ENCODE measurements at regions not wholly inside any gene's neighbourhood (a gene's known extent, or its start where the extent isn't known, plus 50 kb on each side); places are given as distances from the start of the nearest gene placed in this dataset.
"Not testable (repeated sequence)": the region's sequence is repeated elsewhere in the genome, so short reads cannot be mapped to it uniquely, and the experiment has no call there.

- DNase-seq (ENCODE audit: low spot score): no peak
Observed at GRCh38 chr12:7591531-7591930, 74.2 kb downstream of the APOBEC1 start.

DNA sequence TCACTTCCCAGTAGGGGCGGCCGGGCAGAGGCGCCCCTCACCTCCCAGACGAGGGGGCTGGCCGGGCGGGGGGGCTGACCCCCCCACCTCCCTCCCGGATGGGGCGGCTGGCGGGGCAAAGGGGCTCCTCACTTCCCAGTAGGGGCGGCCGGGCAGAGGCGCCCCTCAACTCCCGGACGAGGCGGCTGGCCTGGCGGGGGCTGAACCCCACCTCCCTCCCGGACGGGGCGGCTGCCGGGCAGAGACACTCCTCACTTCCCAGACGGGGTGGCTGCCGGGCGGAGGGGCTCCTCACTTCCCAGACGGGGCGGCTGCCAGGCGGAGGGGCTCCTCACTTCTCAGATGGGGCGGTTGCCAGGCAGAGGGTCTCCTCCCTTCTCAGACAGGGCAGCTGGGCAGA lies 75.6 kb downstream of the APOBEC1 start:
- not testable (repeated sequence) for DNase-seq (ENCODE audit: low spot score)

DNA sequence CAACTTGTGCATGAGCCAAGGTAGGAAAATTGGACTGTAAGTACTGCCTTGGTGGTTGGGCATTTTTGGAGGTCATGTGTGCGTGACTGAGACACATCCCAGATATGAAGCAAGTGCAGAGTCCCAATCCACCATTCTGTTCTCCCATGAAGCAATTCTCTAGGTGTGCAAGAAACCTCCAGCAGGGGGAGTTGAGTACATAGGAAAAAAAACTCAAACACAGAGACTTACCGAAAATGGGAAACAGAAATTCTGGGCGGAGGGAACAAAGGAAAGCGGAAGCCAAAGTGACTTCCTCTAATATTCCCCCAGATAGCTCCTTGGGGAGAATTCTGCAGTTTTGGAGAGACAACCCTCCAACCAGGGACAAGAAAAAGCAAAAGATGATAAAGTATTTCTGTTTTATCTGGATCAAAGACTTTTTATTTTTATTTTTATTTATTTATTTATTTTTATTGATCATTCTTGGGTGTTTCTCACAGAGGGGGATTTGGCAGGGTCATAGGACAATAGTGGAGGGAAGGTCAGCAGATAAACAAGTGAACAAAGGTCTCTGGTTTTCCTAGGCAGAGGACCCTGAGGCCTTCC lies 76.9 kb downstream of the APOBEC1 start:
- peak; percentile 65 for DNase-seq (ENCODE audit: low spot score)

GRCh38 chr12:7584137-7584536 lies 80.6 kb upstream of the CD163 start:
- DNase-seq (ENCODE audit: low spot score): not testable (repeated sequence)

- DNase-seq (ENCODE audit: low spot score): no peak
Observed at GRCh38 chr12:7583471-7583870, 79.9 kb upstream of the CD163 start.

DNA sequence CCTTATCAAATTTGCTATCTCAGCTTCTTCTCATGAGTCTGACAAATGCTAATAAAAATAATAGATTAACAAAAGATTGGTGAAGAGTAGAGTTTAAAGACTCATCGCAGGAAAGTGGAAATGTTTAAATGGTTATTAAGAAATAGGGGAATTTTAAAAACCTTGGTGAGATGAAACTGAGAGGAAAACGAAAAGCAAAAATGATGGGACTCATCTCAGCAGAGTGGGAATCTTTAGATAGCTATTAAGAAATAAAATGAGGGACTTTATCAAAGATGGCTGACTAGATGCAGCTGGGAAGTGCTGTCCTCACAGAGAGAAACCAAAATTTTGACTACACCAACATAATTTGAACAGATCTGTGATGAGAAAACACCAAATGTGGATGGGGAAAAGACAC lies 79.2 kb upstream of the CD163 start:
- DNase-seq (ENCODE audit: low spot score): no peak

DNA sequence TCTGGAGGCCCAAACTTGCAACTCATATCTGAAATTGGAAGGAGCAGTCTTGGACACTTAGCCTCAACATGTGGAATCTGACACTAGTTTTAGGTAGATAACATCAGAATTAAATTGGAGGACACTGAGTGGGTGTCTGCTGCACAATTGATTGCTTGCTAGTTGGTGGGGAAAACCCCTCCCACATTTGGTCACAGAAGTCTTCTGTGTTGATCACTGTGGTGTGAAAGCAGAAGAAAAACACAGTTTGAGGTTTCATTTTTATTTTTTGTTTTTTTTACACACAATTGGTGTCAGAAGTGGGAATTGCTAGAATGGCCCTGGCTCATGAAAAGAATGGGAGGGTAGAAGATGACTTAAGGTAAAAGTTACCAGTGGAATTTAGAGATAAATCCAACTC lies 78.0 kb upstream of the CD163 start:
- no peak for DNase-seq (ENCODE audit: low spot score)

DNA sequence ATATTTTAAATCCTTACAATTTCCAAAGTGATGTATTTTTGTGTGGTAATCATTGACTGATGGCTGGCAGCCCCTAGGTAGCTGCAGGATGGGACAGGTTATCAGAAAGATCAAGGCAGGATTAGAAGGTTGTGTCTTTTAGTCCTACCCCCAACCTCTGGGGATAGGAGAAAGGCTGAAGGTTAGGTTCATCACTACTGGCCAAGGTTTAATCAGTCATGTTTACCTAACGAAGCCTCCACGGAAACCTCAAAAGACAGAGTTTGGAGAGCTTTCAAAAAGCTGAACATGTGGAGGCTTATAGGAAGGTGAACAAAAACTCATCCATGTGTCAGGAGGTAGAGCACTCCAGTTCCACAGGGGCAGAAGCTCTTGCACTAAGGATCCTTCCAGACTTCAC lies 77.5 kb upstream of the CD163 start:
- no peak for DNase-seq (ENCODE audit: low spot score)

GRCh38 chr12:7571257-7571656 lies 67.7 kb upstream of the CD163 start:
- no peak for DNase-seq (ENCODE audit: low spot score)

DNA sequence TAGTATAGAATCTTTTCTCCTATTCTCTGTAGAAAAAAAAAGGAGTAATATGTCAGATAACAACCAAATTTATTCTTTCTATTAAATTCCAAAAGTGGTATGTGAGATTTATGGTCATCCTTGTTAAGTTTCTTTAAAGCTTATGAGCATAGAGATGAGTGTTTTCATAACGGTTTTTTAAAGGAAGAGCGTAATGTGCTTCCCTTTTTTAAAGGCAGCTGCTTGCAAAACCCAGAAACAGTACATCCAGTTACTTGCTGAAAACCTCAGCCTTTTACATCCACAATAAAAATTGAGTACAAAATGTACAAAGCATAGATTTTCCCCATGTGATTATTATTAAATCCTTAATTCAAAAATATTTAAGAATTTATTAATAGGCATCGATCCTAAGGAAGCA lies 53.6 kb upstream of the CD163 start:
- DNase-seq (ENCODE audit: low spot score): no peak

- no peak for DNase-seq (ENCODE audit: low spot score)
Observed at GRCh38 chr12:7555752-7556151, 52.2 kb upstream of the CD163 start.

DNA sequence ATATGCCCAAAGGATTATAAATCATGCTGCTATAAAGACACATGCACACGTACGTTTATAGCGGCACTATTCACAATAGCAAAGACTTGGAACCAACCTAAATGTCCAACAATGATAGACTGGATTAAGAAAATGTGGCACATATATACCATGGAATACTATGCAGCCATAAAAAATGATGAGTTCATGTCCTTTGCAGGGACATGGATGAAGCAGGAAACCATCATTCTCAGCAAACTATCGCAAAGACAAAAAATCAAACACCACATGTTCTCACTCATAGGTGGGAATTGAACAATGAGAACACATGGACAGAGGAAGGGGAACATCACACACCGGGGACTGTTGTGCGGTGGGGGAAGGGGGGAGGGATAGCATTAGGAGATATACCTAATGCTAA lies 51.3 kb upstream of the CD163 start:
- DNase-seq (ENCODE audit: low spot score): not testable (repeated sequence)
